HG03439 (cell line): ENCODE measurements at regions not wholly inside any gene's neighbourhood (a gene's known extent, or its start where the extent isn't known, plus 50 kb on each side); places are given as distances from the start of the nearest gene placed in this dataset.
A peak's percentile ranks its signal among the peaks of the same experiment; 100 is the strongest.

Experiments
- ATAC-seq: cut with Tn5 transposase; IDR thresholded peaks from one replicate; pipeline ENCODE4 v1.9.1; 2021; ENCODE audit warnings: mild to moderate bottlenecking, moderate library complexity; ENCODE audit not compliant: unreplicated experiment

DNA sequence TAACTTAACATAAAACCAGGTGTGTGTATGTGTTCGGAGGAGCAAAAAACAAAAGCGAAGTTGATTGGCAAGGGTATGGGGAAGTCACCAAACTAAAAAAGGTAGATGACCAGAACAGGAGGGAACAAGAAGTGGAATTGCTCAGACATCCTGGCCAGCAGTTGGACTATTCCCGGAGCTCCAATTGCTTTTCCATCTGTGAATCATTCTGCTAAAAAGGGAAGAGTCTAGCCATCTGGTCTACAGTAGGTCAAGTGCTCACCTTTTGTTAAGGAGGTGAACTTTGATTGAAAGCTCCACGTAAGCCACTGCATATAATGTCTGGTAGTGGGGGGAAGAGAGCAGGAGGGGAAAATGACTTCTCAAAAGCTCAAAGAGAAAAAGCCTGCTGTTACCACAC, 50.0 kb upstream of the BET1 start:
- no peak for ATAC-seq

DNA sequence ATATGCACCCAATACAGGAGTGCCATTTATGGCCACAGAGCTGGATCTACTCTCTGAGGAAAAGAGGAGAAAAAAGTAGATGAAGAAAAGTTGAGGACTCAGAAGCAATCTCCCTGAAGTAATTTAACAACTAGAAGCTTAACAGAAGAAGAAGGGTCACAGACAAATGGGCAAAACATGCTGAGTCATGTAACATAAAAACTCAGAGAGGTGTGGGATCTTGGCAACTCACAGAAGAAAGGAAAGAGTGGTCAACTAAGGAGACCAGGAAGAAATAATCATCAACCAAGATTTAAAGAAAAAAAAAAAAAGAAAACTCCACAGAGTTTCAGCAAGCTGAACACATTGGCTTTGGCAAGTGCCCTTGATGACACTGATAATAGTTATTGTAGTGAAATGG, 51.8 kb upstream of the BET1 start:
- ATAC-seq, result no peak

GRCh38 chr7:94056796-94057207, 52.6 kb upstream of the BET1 start:
- no peak for ATAC-seq

- ATAC-seq, result no peak
Measured at GRCh38 chr7:94057955-94058354, 53.8 kb upstream of the BET1 start.

- ATAC-seq, result no peak
Measured at GRCh38 chr7:94059746-94060145, 55.6 kb upstream of the BET1 start.

GRCh38 chr7:94060752-94061151, 56.6 kb upstream of the BET1 start:
- ATAC-seq, result no peak

GRCh38 chr7:94061326-94061725, 57.2 kb upstream of the BET1 start:
- ATAC-seq, result no peak

GRCh38 chr7:94062372-94062771, 58.2 kb upstream of the BET1 start:
- no peak for ATAC-seq

GRCh38 chr7:94064541-94065191, 60.5 kb upstream of the BET1 start:
- no peak for ATAC-seq

GRCh38 chr7:94067047-94067446, 62.9 kb upstream of the BET1 start:
- no peak for ATAC-seq

GRCh38 chr7:94067506-94067905, 63.4 kb upstream of the BET1 start:
- ATAC-seq, result no peak

DNA sequence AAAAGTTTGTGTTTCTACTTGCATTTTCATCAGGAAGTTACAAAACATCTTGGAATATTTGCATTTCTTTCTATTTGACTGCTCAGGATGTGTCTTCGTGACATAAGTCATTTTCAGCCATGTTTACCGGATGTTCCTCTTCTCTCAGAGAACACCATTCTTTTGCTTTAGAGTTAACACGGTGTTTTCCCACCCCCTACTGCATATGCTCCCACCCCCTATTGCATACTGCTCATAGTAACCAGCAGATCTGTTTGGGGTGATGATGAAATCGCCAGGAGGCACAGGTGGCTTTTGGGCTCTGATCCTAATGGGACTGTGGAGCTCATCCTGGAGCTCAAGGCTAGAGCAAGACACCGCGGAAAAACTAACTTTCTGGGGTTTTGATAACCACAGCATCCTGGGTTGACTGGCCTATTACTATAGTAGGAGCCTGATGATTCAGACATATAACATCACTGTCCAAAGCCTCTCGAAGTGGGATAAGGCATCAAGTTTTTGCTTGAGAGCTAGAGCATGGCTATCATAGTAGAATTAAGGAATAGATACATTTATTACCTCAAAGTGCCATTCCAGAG, 65.1 kb upstream of the BET1 start:
- no peak for ATAC-seq

- no peak for ATAC-seq
Measured at GRCh38 chr7:94080551-94080950, 76.4 kb upstream of the BET1 start.

GRCh38 chr7:94082126-94082525, 78.0 kb upstream of the BET1 start:
- no peak for ATAC-seq

- peak; percentile 99 for ATAC-seq
Measured at GRCh38 chr7:94087664-94088352, 83.7 kb upstream of the BET1 start.

- ATAC-seq, result no peak
Measured at GRCh38 chr7:94088560-94088959, 84.4 kb upstream of the BET1 start.

GRCh38 chr7:94089806-94090205, 85.7 kb upstream of the BET1 start:
- no peak for ATAC-seq

GRCh38 chr7:94092980-94093379, 88.8 kb upstream of the BET1 start:
- ATAC-seq, result no peak

DNA sequence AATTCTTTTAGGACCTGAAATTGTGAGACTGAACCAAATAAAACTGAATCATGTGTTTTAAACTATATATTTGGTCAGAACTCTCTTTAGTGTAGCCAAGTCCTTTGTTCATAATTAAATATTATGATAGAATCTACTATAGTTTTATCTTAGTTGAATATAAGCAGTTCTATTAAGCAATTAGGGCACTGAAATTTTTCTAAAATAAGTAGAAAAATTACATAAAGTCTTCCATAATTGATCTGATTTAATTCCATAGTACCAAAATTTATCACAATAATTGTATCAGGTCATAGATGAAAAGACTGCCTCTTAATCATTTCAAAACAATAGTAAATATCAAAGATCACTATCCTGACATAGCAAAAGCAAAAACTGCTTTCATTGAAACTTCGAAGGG, 90.1 kb upstream of the BET1 start:
- no peak for ATAC-seq

GRCh38 chr7:94095316-94096009, 91.3 kb upstream of the BET1 start:
- ATAC-seq, result no peak

DNA sequence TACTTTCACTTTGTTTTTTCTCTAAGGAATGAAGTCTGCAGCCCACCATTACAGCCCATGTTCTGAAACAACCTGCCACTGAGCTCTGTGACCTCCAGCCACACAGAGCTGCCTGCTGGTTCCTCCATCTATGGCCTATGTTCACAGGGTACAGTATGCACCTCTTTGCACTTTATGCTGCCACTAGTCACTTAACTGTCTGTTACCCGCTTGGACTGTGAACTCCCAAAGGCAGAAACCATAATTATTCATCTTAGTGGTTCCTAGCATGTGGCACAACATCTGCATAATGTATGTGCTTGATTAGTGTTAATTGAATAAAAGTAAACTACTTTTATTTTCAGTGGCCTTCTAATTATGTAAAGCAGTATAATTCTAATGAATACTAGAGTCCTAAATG, 95.5 kb upstream of the BET1 start:
- no peak for ATAC-seq
